GM23338 (cell line): ENCODE measurements at regions not wholly inside any gene's neighbourhood (a gene's known extent, or its start where the extent isn't known, plus 50 kb on each side); places are given as distances from the start of the nearest gene placed in this dataset.

Source experiments
- ATAC-seq: fragments of 200-7000 bp; cut with Tn5 transposase; 3 replicates; pipeline ENCODE4 v1.9.1; 2020
- DNase-seq: peaks from one replicate; pipeline ENCODE4 v3.0.0-alpha.2; 2015; ENCODE audit warnings: low spot score
- H2AFZ ChIP-seq: fragments of 200-600 bp; sonication (generic); 2 replicates; pipeline ENCODE4 v1.8.0; 2016; ENCODE audit warnings: antibody characterized with exemption, mild to moderate bottlenecking, moderate library complexity
- H3F3A ChIP-seq: fragments of 200-600 bp; sonication (generic); replicated peaks from 2 replicates; pipeline ENCODE4 v1.8.0; 2017; ENCODE audit warnings: antibody characterized with exemption, mixed run types, low read depth
- H3K27ac ChIP-seq: fragments of 200-600 bp; sonication (generic); 2 replicates; pipeline ENCODE4 v1.6.1; 2016; ENCODE audit warnings: low read depth
- H3K27me3 ChIP-seq: fragments of 200-600 bp; sonication (generic); 2 replicates; pipeline ENCODE4 v1.8.0; 2016; ENCODE audit warnings: mild to moderate bottlenecking, mixed run types, moderate library complexity; ENCODE audit not compliant: insufficient read depth
- H3K36me3 ChIP-seq: fragments of 200-600 bp; sonication (generic); 2 replicates; pipeline ENCODE4 v1.8.0; 2016; ENCODE audit warnings: mild to moderate bottlenecking; ENCODE audit not compliant: insufficient read depth
- H3K4me1 ChIP-seq: fragments of 200-600 bp; sonication (generic); 2 replicates; pipeline ENCODE4 v1.8.0; 2016; ENCODE audit warnings: mild to moderate bottlenecking, moderate library complexity; ENCODE audit not compliant: insufficient read depth
- H3K4me2 ChIP-seq: fragments of 200-600 bp; sonication (generic); 2 replicates; pipeline ENCODE4 v1.7.1; 2017; ENCODE audit warnings: mixed run types
- H3K4me3 ChIP-seq: fragments of 200-600 bp; sonication (generic); 2 replicates; pipeline ENCODE4 v1.6.1; 2016; ENCODE audit warnings: mixed run types
- H3K79me2 ChIP-seq: fragments of 200-600 bp; sonication (generic); replicated peaks from 2 replicates; pipeline ENCODE4 v1.8.0; 2017; ENCODE audit warnings: mild to moderate bottlenecking; ENCODE audit not compliant: insufficient read depth
- H3K9me2 ChIP-seq: fragments of 200-600 bp; sonication (generic); 2 replicates; pipeline ENCODE4 v1.8.0; 2017; ENCODE audit not compliant: insufficient read depth
- H4K20me1 ChIP-seq: fragments of 200-600 bp; sonication (generic); replicated peaks from 2 replicates; pipeline ENCODE4 v1.8.0; 2017; ENCODE audit warnings: mild to moderate bottlenecking; ENCODE audit not compliant: insufficient read depth
- H3K27ac Mint-ChIP-seq: 2 replicates; pipeline ENCODE4 v1.8.0; 2020; ENCODE audit warnings: inconsistent platforms, mild to moderate bottlenecking, moderate library complexity, mixed read lengths
- H3K27me3 Mint-ChIP-seq: 3 replicates; pipeline ENCODE4 v1.8.0; 2022; ENCODE audit warnings: low read depth, mild to moderate bottlenecking, moderate library complexity, mixed read lengths, inconsistent platforms; ENCODE audit not compliant: insufficient read depth, poor library complexity
- H3K36me3 Mint-ChIP-seq: 3 replicates; pipeline ENCODE4 v1.8.0; 2021; ENCODE audit warnings: low read depth, mild to moderate bottlenecking, inconsistent platforms, moderate library complexity, mixed read lengths
- H3K4me1 Mint-ChIP-seq: 3 replicates; pipeline ENCODE4 v1.8.0; 2020; ENCODE audit warnings: mild to moderate bottlenecking, inconsistent platforms, mixed read lengths
- H3K4me3 Mint-ChIP-seq: 3 replicates; pipeline ENCODE4 v1.8.0; 2021; ENCODE audit warnings: moderate library complexity, mild to moderate bottlenecking, inconsistent platforms, mixed read lengths
- H3K9me3 Mint-ChIP-seq: 3 replicates; pipeline ENCODE4 v1.8.0; 2020; ENCODE audit warnings: moderate library complexity, mild to moderate bottlenecking, inconsistent platforms, mixed read lengths
- CREB1 ChIP-seq: fragments of 250-450 bp; sonication (Bioruptor Pico); IDR thresholded peaks from 2 replicates; pipeline ENCODE4 v1.5.0; 2020; ENCODE audit warnings: low read depth, mild to moderate bottlenecking, moderate library complexity
- CTCF ChIP-seq, 2 experiments: fragments of 200-600 bp in 1 of 2; sonication (generic) in 1 of 2; conservative IDR thresholded peaks; 2 replicates each; pipeline versions ENCODE4 v1.5.1 to v1.6.1; 2016 to 2017; ENCODE audit warnings: antibody characterized with exemption in 2 of 2, low read depth in 2 of 2, mild to moderate bottlenecking in 2 of 2, moderate library complexity in 1 of 2
- ETS1 ChIP-seq: IDR thresholded peaks from 2 replicates; pipeline ENCODE4 v1.6.1; 2016; ENCODE audit warnings: antibody characterized with exemption
- EZH2 ChIP-seq: fragments of 200-600 bp; sonication (generic); IDR thresholded peaks from one replicate; pipeline ENCODE4 v1.8.0; 2017; ENCODE audit warnings: antibody characterized with exemption, mild to moderate bottlenecking, low read depth; ENCODE audit not compliant: unreplicated experiment
- EZH2phosphoT487 ChIP-seq: fragments of 200-600 bp; sonication (generic); IDR thresholded peaks from one replicate; pipeline ENCODE4 v1.8.1; 2018; ENCODE audit warnings: antibody characterized with exemption; ENCODE audit not compliant: unreplicated experiment
- JUNB ChIP-seq: IDR thresholded peaks from one replicate; pipeline ENCODE4 v1.6.1; 2016; ENCODE audit warnings: antibody characterized with exemption; ENCODE audit not compliant: unreplicated experiment
- NANOG ChIP-seq: IDR thresholded peaks from 2 replicates; pipeline ENCODE4 v1.6.1; 2016; ENCODE audit warnings: antibody characterized with exemption, borderline replicate concordance
- POLR2AphosphoS5 ChIP-seq: IDR thresholded peaks from 2 replicates; pipeline ENCODE4 v1.6.1; 2016; ENCODE audit warnings: antibody characterized with exemption, low read depth
- REST ChIP-seq: IDR thresholded peaks from one replicate; pipeline ENCODE4 v1.6.1; 2018; ENCODE audit warnings: antibody characterized with exemption; ENCODE audit not compliant: unreplicated experiment
- STAT1 ChIP-seq: IDR thresholded peaks from one replicate; pipeline ENCODE4 v1.6.1; 2016; ENCODE audit warnings: antibody characterized with exemption; ENCODE audit not compliant: unreplicated experiment
- ZNF114 ChIP-seq: fragments of 250-450 bp; sonication (Bioruptor Pico); IDR thresholded peaks from 2 replicates; pipeline ENCODE4 v1.5.0; 2020; ENCODE audit warnings: mild to moderate bottlenecking, moderate library complexity
- ZNF331 ChIP-seq: fragments of 250-450 bp; sonication (Bioruptor Pico); IDR thresholded peaks from 2 replicates; pipeline ENCODE4 v1.5.0; 2020; ENCODE audit warnings: low read depth, mild to moderate bottlenecking, moderate library complexity
- ZNF462 ChIP-seq: fragments of 250-450 bp; sonication (Bioruptor Pico); IDR thresholded peaks from 2 replicates; pipeline ENCODE4 v1.5.0; 2020; ENCODE audit warnings: mild to moderate bottlenecking, moderate library complexity

- H3K4me3 ChIP-seq: no peak overlapping the region
- peaks cover 14% of the 10 kb centered on the region for H3K9me3 Mint-ChIP-seq
- no peak overlapping the region for H3K4me2 ChIP-seq
- peaks cover 4% of the 10 kb centered on the region for H3K27me3 Mint-ChIP-seq
- H3K27ac ChIP-seq: no peak overlapping the region
- H4K20me1 ChIP-seq: no peaks in the 10 kb centered on the region
- H3K27ac Mint-ChIP-seq: no peak overlapping the region
- H3K36me3 Mint-ChIP-seq: peaks cover 12% of the 10 kb centered on the region
- H3K79me2 ChIP-seq: no peaks in the 10 kb centered on the region
- TF ChIP-seq CTCF (conservative IDR thresholded peaks at IDR 0.05; ENCODE audit: low read depth in 2 of 2) (no peak), EZH2 (no peak), EZH2phosphoT487 (no peak), STAT1 (no peak), JUNB (no peak), ETS1 (no peak), NANOG (no peak), REST (no peak), ZNF331 (no peak), ZNF462 (CRISPR knock-in tag) (no peak), ZNF114 (CRISPR knock-in tag) (no peak), CREB1 (CRISPR knock-in tag) (no peak), POLR2AphosphoS5 (no peak)
- H3K27me3 ChIP-seq: no peaks in the 10 kb centered on the region
- ATAC-seq (no peak), DNase-seq (no peak)
- H3K9me2 ChIP-seq: peaks cover 9% of the 10 kb centered on the region
- H3K4me3 Mint-ChIP-seq: no peak overlapping the region
- H3K4me1 ChIP-seq: peaks cover 28% of the 10 kb centered on the region
- no peaks in the 10 kb centered on the region for H3F3A ChIP-seq
- H2AFZ ChIP-seq: no peak overlapping the region
- H3K4me1 Mint-ChIP-seq: peaks cover 46% of the 10 kb centered on the region
- no peaks in the 10 kb centered on the region for H3K36me3 ChIP-seq
These were observed 115.7 kb upstream of the GATB start for GRCh38 chr4:151876381-151876988.
